Keratinocyte (primary cell): ENCODE measurements at regions not wholly inside any gene's neighbourhood (a gene's known extent, or its start where the extent isn't known, plus 50 kb on each side); places are given as distances from the start of the nearest gene placed in this dataset.

Experiments used
- DNase-seq: peaks from one replicate; pipeline ENCODE4 v3.0.0-alpha.2; 2011; ENCODE audit warnings: low read depth, missing footprints, low spot score
- FAIRE-seq: peaks from 2 replicates; lab custom pipeline; 2011; peaks lifted over from hg19 to GRCh38; lab: Jason Lieb, UNC
- H2AFZ ChIP-seq: 2 replicates; pipeline ENCODE4 v1.6.0; 2012; ENCODE audit warnings: low read length, control low read depth, inconsistent platforms; ENCODE audit not compliant: control insufficient read depth
- H3K27ac ChIP-seq: 2 replicates; pipeline ENCODE4 v1.5.1; 2011; ENCODE audit warnings: low read length; ENCODE audit not compliant: control insufficient read depth, insufficient read depth
- H3K27me3 ChIP-seq: 3 replicates; pipeline ENCODE4 v1.6.0; 2011; ENCODE audit warnings: low read length; ENCODE audit not compliant: control insufficient read depth, insufficient read depth; ENCODE audit errors: extremely low read depth
- H3K36me3 ChIP-seq, 2 experiments: 2 replicates in 1 of 2; 3 replicates in 1 of 2; pipeline ENCODE4 v1.5.1; 2011; ENCODE audit warnings: low read length in 2 of 2, mild to moderate bottlenecking in 1 of 2; ENCODE audit not compliant: control insufficient read depth in 2 of 2, insufficient read depth in 2 of 2; ENCODE audit errors: extremely low read depth in 1 of 2
- H3K4me1 ChIP-seq: 3 replicates; pipeline ENCODE4 v1.5.1; 2011; ENCODE audit warnings: low read length; ENCODE audit not compliant: control insufficient read depth, insufficient read depth; ENCODE audit errors: extremely low read depth
- H3K4me2 ChIP-seq: 3 replicates; pipeline ENCODE4 v1.6.0; 2011; ENCODE audit warnings: low read depth, low read length; ENCODE audit not compliant: control insufficient read depth, insufficient read depth; ENCODE audit errors: extremely low read depth
- H3K4me3 ChIP-seq, 3 experiments: fragments of 200-600 bp in 1 of 3; sonication (generic) in 1 of 3; 2 replicates in 2 of 3; 3 replicates in 1 of 3; pipeline ENCODE4 v1.5.1; 2011 to 2016; ENCODE audit warnings: low read length in 3 of 3, mild to moderate bottlenecking in 3 of 3, control low read depth in 2 of 3, inconsistent platforms in 1 of 3, low read depth in 1 of 3, mixed read lengths in 1 of 3, mixed run types in 1 of 3, moderate library complexity in 1 of 3; ENCODE audit not compliant: control insufficient read depth in 2 of 3, insufficient read depth in 2 of 3; ENCODE audit errors: extremely low read depth in 1 of 3
- H3K79me2 ChIP-seq: 2 replicates; pipeline ENCODE4 v1.6.0; 2012; ENCODE audit warnings: low read length; ENCODE audit not compliant: control insufficient read depth, insufficient read depth
- H3K9ac ChIP-seq: 3 replicates; pipeline ENCODE4 v1.6.0; 2011; ENCODE audit warnings: low read length; ENCODE audit not compliant: control insufficient read depth, insufficient read depth; ENCODE audit errors: extremely low read depth
- H3K9me1 ChIP-seq: 3 replicates; pipeline ENCODE4 v1.6.0; 2011; ENCODE audit warnings: low read length; ENCODE audit not compliant: control insufficient read depth, insufficient read depth; ENCODE audit errors: extremely low read depth
- H3K9me3 ChIP-seq: 2 replicates; pipeline ENCODE4 v1.5.1; 2012; ENCODE audit warnings: low read depth, low read length; ENCODE audit not compliant: control insufficient read depth
- H4K20me1 ChIP-seq: 3 replicates; pipeline ENCODE4 v1.6.0; 2011; ENCODE audit warnings: low read length; ENCODE audit not compliant: control insufficient read depth, insufficient read depth; ENCODE audit errors: extremely low read depth
- CTCF ChIP-seq, 3 experiments: IDR thresholded peaks in 1 of 3; conservative IDR thresholded peaks in 1 of 3; optimal IDR thresholded peaks in 1 of 3; 2 replicates in 2 of 3; 3 replicates in 1 of 3; pipeline versions ENCODE3 to v1.5.1; 2011; ENCODE audit warnings: low read length in 3 of 3, mild to moderate bottlenecking in 3 of 3, moderate library complexity in 2 of 3, control low read depth in 1 of 3, inconsistent platforms in 1 of 3; ENCODE audit not compliant: insufficient read depth in 2 of 3; ENCODE audit errors: extremely low read depth in 1 of 3
- EZH2 ChIP-seq: IDR thresholded peaks from one replicate; pipeline ENCODE4 v1.6.1; 2012; ENCODE audit warnings: inconsistent platforms, mild to moderate bottlenecking, low read length, moderate library complexity
- dilution Hi-C: fragments of 300-500 bp; cut with MboI; formaldehyde crosslinking; loops from one replicate; pipeline ENCODE4 v1.7.0; 2020; ENCODE audit warnings: low sequenced_read_pairs; ENCODE audit not compliant: extremely low pct_ligation_motif_present

DNA sequence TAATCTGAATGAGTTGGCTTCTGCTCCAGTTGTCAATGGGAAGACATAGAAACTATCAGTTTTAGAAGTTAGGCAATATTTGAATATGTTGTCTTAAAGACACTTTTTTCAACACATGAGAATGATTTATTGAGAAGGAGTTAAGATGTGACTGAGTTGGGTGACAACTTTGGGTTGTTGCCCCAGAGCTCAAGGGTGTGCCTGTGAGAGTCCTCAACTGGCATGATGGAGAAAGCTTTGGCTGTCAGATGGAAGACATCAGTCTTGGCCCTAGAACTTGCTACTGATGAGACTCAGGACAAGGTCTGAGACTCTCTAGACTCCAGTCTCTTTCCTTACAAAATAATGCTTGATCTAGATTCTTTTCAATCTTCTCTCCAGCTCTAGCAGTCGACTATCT is 69.0 kb upstream of the CTAGE1 start:
- TF ChIP-seq CTCF (optimal IDR thresholded peaks at IDR 0.05 in 1 of 3, IDR thresholded peaks at IDR 0.05 in 1 of 3, conservative IDR thresholded peaks at IDR 0.05 in 1 of 3; ENCODE audit: extremely low read depth in 1 of 3, insufficient read depth in 2 of 3, low read length in 3 of 3) (no peak), EZH2 (no peak)
- H3K9me3 ChIP-seq = no peaks in the 10 kb centered on the region
- dilution Hi-C loops = no loop called here
- H2AFZ ChIP-seq = no peak overlapping the region
- H3K27me3 ChIP-seq = no peaks in the 10 kb centered on the region
- H3K9me1 ChIP-seq = no peaks in the 10 kb centered on the region
- H3K79me2 ChIP-seq = no peaks in the 10 kb centered on the region
- H3K4me3 ChIP-seq = no peak overlapping the region
- peaks cover 13% of the 10 kb centered on the region for H3K4me1 ChIP-seq
- no peak overlapping the region for H3K27ac ChIP-seq
- no peak overlapping the region for H3K4me2 ChIP-seq
- H3K36me3 ChIP-seq = no peaks in the 10 kb centered on the region
- H4K20me1 ChIP-seq = no peaks in the 10 kb centered on the region
- DNase-seq = no peak
- no peak overlapping the region for H3K9ac ChIP-seq
- no peak for FAIRE-seq

- no peak for FAIRE-seq
- DNase-seq = no peak
- Histone ChIP-seq H3K9me3 (no peaks in the 10 kb centered on the region), H3K27me3 (no peaks in the 10 kb centered on the region), H4K20me1 (no peaks in the 10 kb centered on the region), H3K9ac (no peak overlapping the region), H3K27ac (no peak overlapping the region), H3K4me1 (peaks cover 13% of the 10 kb centered on the region), H3K9me1 (no peaks in the 10 kb centered on the region), H2AFZ (no peak overlapping the region), H3K4me2 (no peak overlapping the region), H3K4me3 (no peak overlapping the region), H3K36me3 (no peaks in the 10 kb centered on the region), H3K79me2 (no peaks in the 10 kb centered on the region)
- dilution Hi-C loops = no loop called here
- TF ChIP-seq EZH2 (no peak), CTCF (optimal IDR thresholded peaks at IDR 0.05 in 1 of 3, IDR thresholded peaks at IDR 0.05 in 1 of 3, conservative IDR thresholded peaks at IDR 0.05 in 1 of 3; ENCODE audit: extremely low read depth in 1 of 3, insufficient read depth in 2 of 3, low read length in 3 of 3) (no peak)
Observed at GRCh38 chr18:22488554-22488953, 70.8 kb upstream of the CTAGE1 start.
